ENCODE measurements at regions not wholly inside any gene's neighbourhood (a gene's known extent, or its start where the extent isn't known, plus 50 kb on each side); places are given as distances from the start of the nearest gene placed in this dataset.

DNA sequence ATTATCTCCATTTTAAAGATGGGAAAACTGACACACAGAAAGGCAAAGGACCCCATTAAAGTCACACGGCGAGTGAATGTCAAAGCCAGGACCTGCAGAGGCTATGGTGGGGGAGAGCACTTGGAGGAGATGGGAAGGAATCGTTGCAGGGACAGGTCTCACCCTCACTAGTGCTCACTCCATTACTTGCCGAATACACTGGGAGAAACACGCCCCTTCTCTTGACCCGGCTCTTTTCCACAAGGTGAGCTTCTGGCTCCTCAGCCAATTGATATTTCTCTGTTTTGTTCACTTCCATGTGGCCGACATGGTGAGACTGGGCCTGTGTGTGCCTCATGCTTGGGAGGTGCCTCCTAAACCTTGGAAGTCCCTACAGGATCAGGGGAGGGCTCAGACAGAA, 117.8 kb upstream of the KCNG1 start:
- Histone ChIP-seq H3K36me3 (no peaks in the 10 kb centered on the region), H3K9me3 (no peaks in the 10 kb centered on the region), H3K4me3 (ENCODE audit: low read depth in 1 of 2, low read length in 1 of 2) (no peak overlapping the region), H3K27me3 (peaks cover 16% of the 10 kb centered on the region), H3K27ac (no peak overlapping the region), H3K4me1 (ENCODE audit: control insufficient read depth in 1 of 2, insufficient read depth in 1 of 2, low read depth in 1 of 2, low read length in 1 of 2) (no peaks in the 10 kb centered on the region)
- TF ChIP-seq, protein P1, sequence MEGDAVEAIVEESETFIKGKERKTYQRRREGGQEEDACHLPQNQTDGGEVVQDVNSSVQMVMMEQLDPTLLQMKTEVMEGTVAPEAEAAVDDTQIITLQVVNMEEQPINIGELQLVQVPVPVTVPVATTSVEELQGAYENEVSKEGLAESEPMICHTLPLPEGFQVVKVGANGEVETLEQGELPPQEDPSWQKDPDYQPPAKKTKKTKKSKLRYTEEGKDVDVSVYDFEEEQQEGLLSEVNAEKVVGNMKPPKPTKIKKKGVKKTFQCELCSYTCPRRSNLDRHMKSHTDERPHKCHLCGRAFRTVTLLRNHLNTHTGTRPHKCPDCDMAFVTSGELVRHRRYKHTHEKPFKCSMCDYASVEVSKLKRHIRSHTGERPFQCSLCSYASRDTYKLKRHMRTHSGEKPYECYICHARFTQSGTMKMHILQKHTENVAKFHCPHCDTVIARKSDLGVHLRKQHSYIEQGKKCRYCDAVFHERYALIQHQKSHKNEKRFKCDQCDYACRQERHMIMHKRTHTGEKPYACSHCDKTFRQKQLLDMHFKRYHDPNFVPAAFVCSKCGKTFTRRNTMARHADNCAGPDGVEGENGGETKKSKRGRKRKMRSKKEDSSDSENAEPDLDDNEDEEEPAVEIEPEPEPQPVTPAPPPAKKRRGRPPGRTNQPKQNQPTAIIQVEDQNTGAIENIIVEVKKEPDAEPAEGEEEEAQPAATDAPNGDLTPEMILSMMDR (IDR thresholded peaks at IDR 0.05), result no peak

DNA sequence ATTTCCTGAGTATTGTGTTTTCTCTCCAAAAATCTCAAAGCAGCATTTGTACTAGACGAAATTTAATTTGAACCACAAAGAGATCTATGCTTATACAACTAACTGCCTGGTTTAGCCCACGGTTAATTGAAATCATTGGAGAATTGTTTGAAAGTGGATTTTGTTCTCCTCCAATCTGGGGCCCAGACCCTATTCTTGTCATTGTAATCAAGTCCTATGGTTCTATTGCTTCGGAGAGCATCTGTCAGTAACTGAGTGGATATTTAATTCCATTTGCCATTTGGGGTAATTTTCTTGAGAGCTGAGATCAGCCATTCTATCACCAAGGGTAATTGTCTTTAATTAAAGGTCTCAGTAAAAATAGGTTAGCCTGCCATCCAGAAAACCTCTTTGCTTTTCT, 117.0 kb upstream of the KCNG1 start:
- H3K36me3 ChIP-seq, result no peaks in the 10 kb centered on the region
- no peaks in the 10 kb centered on the region for H3K9me3 ChIP-seq
- H3K4me3 ChIP-seq (ENCODE audit: low read depth in 1 of 2, low read length in 1 of 2), result no peak overlapping the region
- H3K4me1 ChIP-seq (ENCODE audit: control insufficient read depth in 1 of 2, insufficient read depth in 1 of 2, low read depth in 1 of 2, low read length in 1 of 2), result no peaks in the 10 kb centered on the region
- peaks cover 11% of the 10 kb centered on the region for H3K27me3 ChIP-seq
- no peak overlapping the region for H3K27ac ChIP-seq
- TF ChIP-seq, protein P1 (IDR thresholded peaks at IDR 0.05), result no peak

GRCh38 chr20:51138576-51138975, 115.7 kb upstream of the KCNG1 start:
- Histone ChIP-seq H3K27ac (no peak overlapping the region), H3K36me3 (no peaks in the 10 kb centered on the region), H3K4me3 (ENCODE audit: low read depth in 1 of 2, low read length in 1 of 2) (no peak overlapping the region), H3K4me1 (ENCODE audit: control insufficient read depth in 1 of 2, insufficient read depth in 1 of 2, low read depth in 1 of 2, low read length in 1 of 2) (no peaks in the 10 kb centered on the region), H3K9me3 (no peaks in the 10 kb centered on the region), H3K27me3 (peaks cover 3% of the 10 kb centered on the region)
- TF ChIP-seq, protein P1 (IDR thresholded peaks at IDR 0.05), result no peak

DNA sequence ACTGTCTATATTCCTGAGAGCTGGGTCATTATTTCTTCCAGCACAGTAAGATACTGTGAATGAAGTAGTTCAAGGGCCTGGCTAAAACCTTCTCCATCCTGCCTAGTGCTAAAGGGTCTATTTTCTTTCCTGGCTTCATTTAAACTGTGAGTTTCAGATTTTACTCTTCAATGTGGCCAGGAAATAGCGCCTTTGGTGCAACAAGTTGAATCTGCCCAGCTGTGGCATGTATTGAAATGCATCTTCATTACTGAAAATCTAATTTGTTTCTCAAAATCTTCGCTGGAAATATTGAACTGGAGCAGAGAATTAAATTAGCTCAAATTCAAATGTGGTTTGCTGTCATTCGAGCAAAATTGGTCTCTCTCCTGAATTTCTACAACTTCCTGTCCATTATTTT, 114.6 kb upstream of the KCNG1 start:
- H3K4me3 ChIP-seq (ENCODE audit: low read depth in 1 of 2, low read length in 1 of 2), result no peak overlapping the region
- H3K36me3 ChIP-seq, result no peaks in the 10 kb centered on the region
- peaks cover 5% of the 10 kb centered on the region for H3K27me3 ChIP-seq
- H3K27ac ChIP-seq, result no peak overlapping the region
- TF ChIP-seq, protein P1 (IDR thresholded peaks at IDR 0.05), result no peak
- no peaks in the 10 kb centered on the region for H3K4me1 ChIP-seq (ENCODE audit: control insufficient read depth in 1 of 2, insufficient read depth in 1 of 2, low read depth in 1 of 2, low read length in 1 of 2)
- H3K9me3 ChIP-seq, result no peaks in the 10 kb centered on the region

DNA sequence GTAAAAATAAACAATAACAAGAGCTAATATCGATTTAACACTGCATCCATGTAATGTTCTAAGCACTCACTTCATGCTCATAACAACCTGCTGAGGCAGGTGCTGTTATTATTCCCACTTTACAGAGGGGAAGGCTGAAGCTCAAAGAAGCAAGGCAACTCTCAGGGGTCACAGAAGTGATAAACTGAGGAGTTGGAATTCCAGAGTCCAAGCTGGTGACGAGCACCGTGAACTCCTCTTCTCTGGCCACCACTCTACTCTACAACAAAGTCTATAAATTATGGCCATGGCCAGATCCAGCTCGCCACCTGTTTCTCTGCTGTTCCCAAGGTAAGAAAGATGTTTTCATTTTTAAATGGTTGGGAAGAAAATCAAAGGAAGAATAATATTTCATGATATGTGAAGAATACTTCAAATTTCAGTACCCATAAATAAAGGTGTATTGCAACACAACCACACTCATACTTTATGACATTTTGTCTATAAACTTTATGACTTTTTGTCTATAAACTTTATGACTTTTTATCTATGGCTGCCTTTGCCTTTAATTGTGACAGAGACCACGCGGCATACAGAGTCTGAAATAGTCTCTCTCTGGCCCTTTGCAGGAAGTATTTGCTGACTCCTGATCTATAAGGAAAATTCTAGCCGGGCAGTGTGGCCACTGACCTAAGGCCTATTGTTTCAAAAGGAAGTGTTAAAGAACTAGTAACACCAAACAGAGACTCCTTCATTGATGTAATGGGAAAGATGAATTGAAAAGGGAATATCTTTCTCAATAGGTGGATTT, 113.2 kb upstream of the KCNG1 start:
- TF ChIP-seq, protein P1 (IDR thresholded peaks at IDR 0.05), result no peak
- peaks cover 9% of the 10 kb centered on the region for H3K27me3 ChIP-seq
- H3K4me3 ChIP-seq (ENCODE audit: low read depth in 1 of 2, low read length in 1 of 2), result no peak overlapping the region
- no peak overlapping the region for H3K27ac ChIP-seq
- no peaks in the 10 kb centered on the region for H3K4me1 ChIP-seq (ENCODE audit: control insufficient read depth in 1 of 2, insufficient read depth in 1 of 2, low read depth in 1 of 2, low read length in 1 of 2)
- no peaks in the 10 kb centered on the region for H3K36me3 ChIP-seq
- H3K9me3 ChIP-seq, result no peaks in the 10 kb centered on the region

Measured in neutrophil (primary cell).